HG02885 (cell line): ENCODE measurements at regions not wholly inside any gene's neighbourhood (a gene's known extent, or its start where the extent isn't known, plus 50 kb on each side); places are given as distances from the start of the nearest gene placed in this dataset.
"Not testable (repeated sequence)": the region's sequence is repeated elsewhere in the genome, so short reads cannot be mapped to it uniquely, and the experiment has no call there.

Experiments
- ATAC-seq: cut with Tn5 transposase; IDR thresholded peaks from one replicate; pipeline ENCODE4 v1.9.1; 2021; ENCODE audit warnings: mild to moderate bottlenecking; ENCODE audit not compliant: unreplicated experiment, poor library complexity

- ATAC-seq, result no peak
Measured at GRCh38 chr9:85163825-85164224, 494.3 kb downstream of the NTRK2 start.

- no peak for ATAC-seq
Measured at GRCh38 chr9:85163415-85163814, 493.9 kb downstream of the NTRK2 start.

GRCh38 chr9:85162822-85163221 lies 493.3 kb downstream of the NTRK2 start:
- no peak for ATAC-seq

- ATAC-seq, result not testable (repeated sequence)
Measured at GRCh38 chr9:85160944-85161343, 491.4 kb downstream of the NTRK2 start.

GRCh38 chr9:85158512-85158911 lies 489.0 kb downstream of the NTRK2 start:
- ATAC-seq, result no peak

GRCh38 chr9:85157772-85158171 lies 488.2 kb downstream of the NTRK2 start:
- ATAC-seq, result no peak

- no peak for ATAC-seq
Measured at GRCh38 chr9:85156652-85157051, 487.1 kb downstream of the NTRK2 start.

- ATAC-seq, result no peak
Measured at GRCh38 chr9:85155352-85155751, 485.8 kb downstream of the NTRK2 start.

GRCh38 chr9:85151741-85152140 lies 482.2 kb downstream of the NTRK2 start:
- no peak for ATAC-seq

GRCh38 chr9:85151162-85151561 lies 481.6 kb downstream of the NTRK2 start:
- no peak for ATAC-seq

- no peak for ATAC-seq
Measured at GRCh38 chr9:85147046-85147640, 477.6 kb downstream of the NTRK2 start.

GRCh38 chr9:85142968-85143367 lies 473.4 kb downstream of the NTRK2 start:
- ATAC-seq, result no peak

- no peak for ATAC-seq
Measured at GRCh38 chr9:85142496-85142911, 473.0 kb downstream of the NTRK2 start.

- ATAC-seq, result no peak
Measured at GRCh38 chr9:85137696-85138095, 468.2 kb downstream of the NTRK2 start.

GRCh38 chr9:85136987-85137386 lies 467.5 kb downstream of the NTRK2 start:
- no peak for ATAC-seq

GRCh38 chr9:85136507-85136906 lies 467.0 kb downstream of the NTRK2 start:
- ATAC-seq, result no peak

GRCh38 chr9:85130764-85131163 lies 461.2 kb downstream of the NTRK2 start:
- ATAC-seq, result no peak

GRCh38 chr9:85130260-85130659 lies 460.7 kb downstream of the NTRK2 start:
- no peak for ATAC-seq

GRCh38 chr9:85129514-85129913 lies 460.0 kb downstream of the NTRK2 start:
- no peak for ATAC-seq

GRCh38 chr9:85118990-85119755 lies 449.6 kb downstream of the NTRK2 start:
- ATAC-seq, result no peak

GRCh38 chr9:85117831-85118230 lies 448.3 kb downstream of the NTRK2 start:
- no peak for ATAC-seq

GRCh38 chr9:85115473-85115872 lies 445.9 kb downstream of the NTRK2 start:
- ATAC-seq, result no peak
